ENCODE measurements at regions not wholly inside any gene's neighbourhood (a gene's known extent, or its start where the extent isn't known, plus 50 kb on each side); places are given as distances from the start of the nearest gene placed in this dataset.

DNA sequence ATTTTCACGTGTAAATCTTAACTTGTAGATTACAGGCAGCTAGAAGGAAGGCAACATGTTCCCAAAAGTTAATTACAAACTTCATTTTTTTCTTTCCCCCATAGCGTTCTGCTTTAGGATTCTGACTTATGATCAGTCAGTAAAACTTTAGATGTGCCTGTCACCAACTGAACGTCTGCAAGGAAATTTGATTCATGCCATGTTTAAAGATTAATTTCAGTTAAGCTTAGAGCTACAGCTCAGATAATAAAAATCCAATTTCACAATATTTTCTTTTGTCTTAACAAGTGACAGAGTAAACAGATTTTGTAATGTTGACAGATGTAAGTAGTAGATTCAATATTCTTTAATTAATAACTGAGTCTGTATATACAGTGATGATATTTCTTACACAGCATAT lies 253.1 kb downstream of the NFKBIZ start:
- TF ChIP-seq CTCF (IDR thresholded peaks at IDR 0.05; ENCODE audit: poor library complexity, severe bottlenecking): no peak
- no peak for TF ChIP-seq RAD21 (conservative IDR thresholded peaks at IDR 0.05)
- TF ChIP-seq EP300 (conservative IDR thresholded peaks at IDR 0.05; ENCODE audit: poor library complexity, severe bottlenecking): no peak
- no peak for TF ChIP-seq POLR2AphosphoS5 (IDR thresholded peaks at IDR 0.05)
